Right lobe of liver (tissue), 6 donors: ENCODE measurements at regions not wholly inside any gene's neighbourhood (a gene's known extent, or its start where the extent isn't known, plus 50 kb on each side); places are given as distances from the start of the nearest gene placed in this dataset.

Source experiments
- ATAC-seq, 4 donors: fragments of 200-7000 bp; cut with Tn5 transposase; one replicate each; pipeline ENCODE4 v1.9.1; 2020; ENCODE audit warnings: mild to moderate bottlenecking in 4 of 4, moderate library complexity in 4 of 4
- DNase-seq, 3 donors: peaks; one replicate each; pipeline ENCODE4 v3.0.0-alpha.2; 2020
- H3K27ac ChIP-seq, 3 donors: fragments of 200-600 bp; one replicate each; pipeline ENCODE4 v1.8.0; 2022
- H3K27me3 ChIP-seq, 2 donors: fragments of 200-600 bp; one replicate each; pipeline ENCODE4 v1.8.0; 2022
- H3K36me3 ChIP-seq, 4 donors: fragments of 200-600 bp; sonication (generic) in 1 of 4; one replicate each; pipeline versions ENCODE4 v1.5.1 to v1.8.0; 2017 to 2022; ENCODE audit warnings: control low read depth in 1 of 4
- H3K4me1 ChIP-seq, 4 donors: fragments of 200-600 bp; sonication (generic) in 1 of 4; one replicate each; pipeline versions ENCODE4 v1.5.1 to v1.8.0; 2017 to 2022; ENCODE audit warnings: control low read depth in 1 of 4
- H3K4me3 ChIP-seq, 3 donors: fragments of 200-600 bp; one replicate each; pipeline ENCODE4 v1.8.0; 2022
- H3K9me3 ChIP-seq, 4 donors: fragments of 200-600 bp; sonication (generic) in 1 of 4; one replicate each; pipeline versions ENCODE4 v1.5.1 to v1.8.0; 2017 to 2022; ENCODE audit warnings: control low read depth in 1 of 4
- POLR2A ChIP-seq: fragments of 450-650 bp; IDR thresholded peaks from one replicate; pipeline ENCODE4 v1.6.1; 2017; ENCODE audit warnings: antibody characterized with exemption, mild to moderate bottlenecking
- WGBS: methylation state at CpG from one replicate; pipeline ENCODE4 v1.1.6; 2018; ENCODE audit warnings: low coverage, low lambda C conversion rate; ENCODE audit not compliant: insufficient coverage; ENCODE audit errors: missing lambda C conversion rate; 5-methylcytosine and 5-hydroxymethylcytosine counted together
- intact Hi-C, 2 donors: fragments of 100-400 bp; cut with DNase I; formaldehyde crosslinking; loops; one replicate each; pipeline versions ENCODE4 v1.11.2 to v1.14.1; 2022
- TF ChIP-seq, protein P1 (sequence below), 4 donors: fragments of 200-600 bp in 3 of 4; fragments of 450-650 bp in 1 of 4; IDR thresholded peaks; one replicate each; pipeline versions ENCODE4 v1.5.1 to v1.8.0; 2016 to 2022; ENCODE audit warnings: antibody characterized with exemption in 4 of 4, mild to moderate bottlenecking in 2 of 4
- donor health status: DM: no; HTN: yes; CAD: no.
- donor health status: DM: no; HTN: no; CAD: no.
- donor health status: DM: no; HTN: no; CAD: no.
- donor health status: DM: no; HTN: yes; CAD: no.
- donor health status: DM: no; HTN: yes; CAD: no.

DNA sequence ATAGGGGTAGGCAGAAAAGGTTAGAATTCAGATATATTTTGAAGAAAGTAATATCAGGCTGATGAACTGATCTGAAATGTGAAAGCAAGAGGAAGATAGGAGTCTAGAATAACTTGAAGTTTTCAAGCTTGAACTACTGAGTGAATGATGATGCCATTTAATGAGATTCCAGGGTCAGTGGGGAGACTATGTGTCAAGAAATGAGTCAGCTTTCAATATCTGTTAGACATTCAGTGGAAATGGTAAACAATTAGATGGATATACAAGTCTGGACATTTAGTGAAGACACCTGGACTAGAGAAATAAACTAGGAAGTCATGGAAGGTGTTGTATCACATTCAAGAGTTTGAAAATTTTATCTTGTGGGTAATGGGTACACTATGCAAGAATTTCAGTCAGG is 326.9 kb downstream of the FSIP2 start:
- intact Hi-C loops: no loop called here
- TF ChIP-seq, protein P1, sequence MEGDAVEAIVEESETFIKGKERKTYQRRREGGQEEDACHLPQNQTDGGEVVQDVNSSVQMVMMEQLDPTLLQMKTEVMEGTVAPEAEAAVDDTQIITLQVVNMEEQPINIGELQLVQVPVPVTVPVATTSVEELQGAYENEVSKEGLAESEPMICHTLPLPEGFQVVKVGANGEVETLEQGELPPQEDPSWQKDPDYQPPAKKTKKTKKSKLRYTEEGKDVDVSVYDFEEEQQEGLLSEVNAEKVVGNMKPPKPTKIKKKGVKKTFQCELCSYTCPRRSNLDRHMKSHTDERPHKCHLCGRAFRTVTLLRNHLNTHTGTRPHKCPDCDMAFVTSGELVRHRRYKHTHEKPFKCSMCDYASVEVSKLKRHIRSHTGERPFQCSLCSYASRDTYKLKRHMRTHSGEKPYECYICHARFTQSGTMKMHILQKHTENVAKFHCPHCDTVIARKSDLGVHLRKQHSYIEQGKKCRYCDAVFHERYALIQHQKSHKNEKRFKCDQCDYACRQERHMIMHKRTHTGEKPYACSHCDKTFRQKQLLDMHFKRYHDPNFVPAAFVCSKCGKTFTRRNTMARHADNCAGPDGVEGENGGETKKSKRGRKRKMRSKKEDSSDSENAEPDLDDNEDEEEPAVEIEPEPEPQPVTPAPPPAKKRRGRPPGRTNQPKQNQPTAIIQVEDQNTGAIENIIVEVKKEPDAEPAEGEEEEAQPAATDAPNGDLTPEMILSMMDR (IDR thresholded peaks at IDR 0.05): no peak
- no peak for TF ChIP-seq POLR2A
- ATAC-seq: no peak
- Histone ChIP-seq H3K27ac (no peak overlapping the region), H3K9me3 (no peaks in the 10 kb centered on the region), H3K27me3 (no peaks in the 10 kb centered on the region), H3K36me3 (no peaks in the 10 kb centered on the region), H3K4me1 (no peaks in the 10 kb centered on the region), H3K4me3 (no peak overlapping the region)
- DNase-seq: no peak

DNA sequence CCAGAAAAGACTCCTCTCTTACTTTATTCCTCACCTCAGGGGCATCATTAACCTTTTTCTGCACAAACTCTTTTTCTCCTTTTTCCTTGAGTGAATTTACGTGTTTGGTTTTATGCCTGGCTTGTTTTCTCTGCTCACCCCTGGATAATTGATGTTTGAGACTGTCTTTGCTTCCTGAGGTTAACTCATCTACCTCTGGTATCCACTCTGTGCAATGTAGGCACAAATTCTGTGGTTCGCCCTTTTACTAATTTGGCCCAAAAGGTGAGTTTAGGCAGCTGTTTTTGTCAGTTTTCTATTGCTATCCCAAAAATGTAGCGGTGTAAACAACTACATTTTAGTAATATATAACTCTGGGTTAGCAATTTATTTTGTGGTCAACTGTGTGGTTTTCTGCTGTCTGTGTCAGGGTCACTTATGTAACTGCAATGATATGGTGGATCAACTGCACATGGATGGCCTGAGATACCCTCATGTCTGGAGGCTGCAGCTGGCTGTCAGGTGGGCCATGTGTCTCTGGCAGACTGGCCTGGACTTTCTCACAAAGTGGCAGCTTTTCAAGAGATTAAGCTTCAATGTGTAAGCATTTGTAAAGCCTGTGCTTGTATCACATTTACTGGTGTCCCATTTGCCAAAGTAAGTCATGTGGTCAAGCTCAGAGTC is 329.7 kb downstream of the FSIP2 start:
- DNase-seq: no peak

DNA sequence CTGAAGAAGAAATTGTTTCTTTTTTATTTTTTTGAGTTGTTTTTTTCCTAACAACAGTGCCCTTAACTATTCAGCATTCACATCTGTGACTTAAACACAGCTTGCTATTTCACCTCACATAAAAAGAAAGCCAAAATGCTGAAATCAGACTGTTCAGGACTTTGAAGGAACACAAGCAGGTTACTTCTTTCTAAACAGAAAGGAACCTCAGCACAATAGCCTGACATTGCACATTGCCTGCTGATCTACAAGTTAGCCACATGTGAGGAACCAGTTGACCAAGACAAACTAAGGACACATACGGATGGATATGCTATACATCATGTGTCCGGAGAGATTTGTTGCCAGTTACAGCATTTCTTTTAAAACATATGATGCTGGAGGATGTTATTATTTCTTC is 331.1 kb downstream of the FSIP2 start:
- H3K27me3 ChIP-seq: no peaks in the 10 kb centered on the region
- no peak for ATAC-seq
- H3K27ac ChIP-seq: no peak overlapping the region
- no peak for TF ChIP-seq POLR2A
- TF ChIP-seq, protein P1 (IDR thresholded peaks at IDR 0.05): no peak
- no peak for DNase-seq
- no peaks in the 10 kb centered on the region for H3K4me1 ChIP-seq
- H3K36me3 ChIP-seq: no peaks in the 10 kb centered on the region
- no peaks in the 10 kb centered on the region for H3K9me3 ChIP-seq
- 86% methylated on average over 2 of the region's 2 CpGs for WGBS
- no peak overlapping the region for H3K4me3 ChIP-seq
- intact Hi-C loops: no loop called here

More for the DNA sequence above, 329.7 kb downstream of the FSIP2 start:
- no peaks in the 10 kb centered on the region for H3K27me3 ChIP-seq
- H3K9me3 ChIP-seq: no peaks in the 10 kb centered on the region
- no peaks in the 10 kb centered on the region for H3K4me1 ChIP-seq
- TF ChIP-seq POLR2A: no peak
- H3K4me3 ChIP-seq: no peak overlapping the region
- intact Hi-C loops: no loop called here
- WGBS: 93% methylated on average over 3 of the region's 3 CpGs
- no peaks in the 10 kb centered on the region for H3K36me3 ChIP-seq
- no peak overlapping the region for H3K27ac ChIP-seq
- ATAC-seq: no peak

DNA sequence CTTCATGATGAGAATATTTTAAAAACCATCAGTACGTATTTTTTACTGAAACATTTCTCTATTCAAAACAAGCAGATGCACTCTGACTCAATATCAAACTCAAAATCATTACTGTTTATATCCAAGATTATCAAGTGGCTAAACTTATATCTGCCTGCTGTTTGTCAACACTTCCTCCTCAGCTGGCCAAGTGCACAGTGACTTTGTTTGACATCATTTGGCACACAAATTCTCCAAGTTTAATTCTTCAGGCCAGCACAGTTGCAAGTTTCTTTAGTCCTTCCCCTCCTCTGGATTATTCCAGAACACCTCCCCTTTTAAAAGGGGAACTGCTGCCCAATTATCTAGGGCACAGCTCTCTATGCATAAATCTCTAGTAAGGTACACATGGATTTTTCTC is 346.6 kb downstream of the FSIP2 start:
- no peaks in the 10 kb centered on the region for H3K4me1 ChIP-seq
- TF ChIP-seq POLR2A: no peak
- TF ChIP-seq, protein P1 (IDR thresholded peaks at IDR 0.05): no peak
- H3K4me3 ChIP-seq: no peak overlapping the region
- intact Hi-C loops: no loop called here
- H3K27me3 ChIP-seq: no peaks in the 10 kb centered on the region
- ATAC-seq (peak in 2 of 4 donors; percentile 26 to 43), DNase-seq (no peak)
- no peak overlapping the region for H3K27ac ChIP-seq
- H3K9me3 ChIP-seq: no peaks in the 10 kb centered on the region
- 67% methylated on average over 1 of the region's 1 CpG for WGBS
- no peaks in the 10 kb centered on the region for H3K36me3 ChIP-seq

DNA sequence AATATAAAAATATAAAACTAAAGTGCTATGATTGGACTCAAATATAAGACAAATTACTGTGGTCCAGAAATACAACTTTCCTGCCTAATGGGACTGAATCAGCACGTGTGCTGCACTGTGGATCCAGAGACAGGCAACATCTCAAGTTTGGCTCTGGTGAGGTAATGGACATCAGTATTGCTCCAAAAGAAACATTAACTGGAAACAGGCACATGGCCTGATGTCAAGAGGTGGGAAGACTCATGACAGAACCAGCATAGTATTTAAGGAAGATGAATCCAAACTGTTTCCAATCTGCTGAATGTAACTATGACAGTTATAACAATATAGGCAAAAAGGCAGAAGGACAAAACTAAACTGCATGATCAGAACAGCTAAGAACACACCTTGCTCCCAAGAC is 354.6 kb downstream of the FSIP2 start:
- H3K4me3 ChIP-seq: no peak overlapping the region
- 83% methylated on average over 1 of the region's 1 CpG for WGBS
- intact Hi-C loops: no loop called here
- H3K27me3 ChIP-seq: no peaks in the 10 kb centered on the region
- TF ChIP-seq, protein P1 (IDR thresholded peaks at IDR 0.05): no peak
- TF ChIP-seq POLR2A: no peak
- DNase-seq (no peak), ATAC-seq (no peak)
- H3K9me3 ChIP-seq: no peaks in the 10 kb centered on the region
- no peaks in the 10 kb centered on the region for H3K36me3 ChIP-seq
- H3K27ac ChIP-seq: no peak overlapping the region
- no peaks in the 10 kb centered on the region for H3K4me1 ChIP-seq
